LNCAP (cell line): ENCODE measurements at regions not wholly inside any gene's neighbourhood (a gene's known extent, or its start where the extent isn't known, plus 50 kb on each side); places are given as distances from the start of the nearest gene placed in this dataset.

ENCODE experiments used
- TF ChIP-seq, protein P1 (sequence below): fragments of 450-650 bp; IDR thresholded peaks from 2 replicates; pipeline ENCODE4 v1.5.1; 2017; ENCODE audit warnings: mild to moderate bottlenecking

GRCh38 chr7:82624337-82624736, 180.8 kb upstream of the CACNA2D1 start:
- TF ChIP-seq, protein P1, sequence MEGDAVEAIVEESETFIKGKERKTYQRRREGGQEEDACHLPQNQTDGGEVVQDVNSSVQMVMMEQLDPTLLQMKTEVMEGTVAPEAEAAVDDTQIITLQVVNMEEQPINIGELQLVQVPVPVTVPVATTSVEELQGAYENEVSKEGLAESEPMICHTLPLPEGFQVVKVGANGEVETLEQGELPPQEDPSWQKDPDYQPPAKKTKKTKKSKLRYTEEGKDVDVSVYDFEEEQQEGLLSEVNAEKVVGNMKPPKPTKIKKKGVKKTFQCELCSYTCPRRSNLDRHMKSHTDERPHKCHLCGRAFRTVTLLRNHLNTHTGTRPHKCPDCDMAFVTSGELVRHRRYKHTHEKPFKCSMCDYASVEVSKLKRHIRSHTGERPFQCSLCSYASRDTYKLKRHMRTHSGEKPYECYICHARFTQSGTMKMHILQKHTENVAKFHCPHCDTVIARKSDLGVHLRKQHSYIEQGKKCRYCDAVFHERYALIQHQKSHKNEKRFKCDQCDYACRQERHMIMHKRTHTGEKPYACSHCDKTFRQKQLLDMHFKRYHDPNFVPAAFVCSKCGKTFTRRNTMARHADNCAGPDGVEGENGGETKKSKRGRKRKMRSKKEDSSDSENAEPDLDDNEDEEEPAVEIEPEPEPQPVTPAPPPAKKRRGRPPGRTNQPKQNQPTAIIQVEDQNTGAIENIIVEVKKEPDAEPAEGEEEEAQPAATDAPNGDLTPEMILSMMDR, result no peak

- TF ChIP-seq, protein P1, result no peak
These were observed 180.2 kb upstream of the CACNA2D1 start for GRCh38 chr7:82623812-82624211.

- TF ChIP-seq, protein P1, result no peak
These were observed 173.6 kb upstream of the CACNA2D1 start for GRCh38 chr7:82617156-82617555.

DNA sequence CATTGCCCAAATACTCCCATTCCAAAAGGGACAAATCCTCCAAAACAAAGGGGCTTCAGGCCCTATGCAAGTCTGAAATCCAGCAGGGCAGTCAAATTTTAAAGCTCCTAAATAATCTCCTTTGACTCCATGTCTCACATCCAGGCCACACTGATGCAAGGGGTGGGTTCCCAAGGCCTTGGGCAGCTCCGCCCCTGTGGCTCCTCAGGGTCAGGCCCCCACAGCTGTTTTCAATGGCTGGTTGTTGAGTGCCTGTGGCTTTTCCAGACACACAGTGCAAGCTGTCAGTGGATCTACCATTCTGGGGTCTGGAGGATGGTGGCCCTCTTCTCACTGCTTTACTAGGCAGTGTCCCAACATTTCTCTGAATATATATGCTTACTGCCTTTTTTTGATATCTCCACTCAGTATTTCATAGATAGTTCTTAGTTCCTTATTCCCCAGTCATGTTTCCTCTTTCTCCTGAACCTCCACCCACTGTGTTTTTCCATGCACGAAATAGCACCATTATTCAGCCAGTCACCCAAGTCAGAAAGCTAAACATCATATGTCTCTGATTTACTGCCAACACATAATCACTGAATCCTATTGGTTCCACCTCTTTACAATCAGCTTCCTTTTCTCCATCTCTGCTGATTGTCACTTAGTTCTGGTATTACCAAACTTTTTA, 172.6 kb upstream of the CACNA2D1 start:
- TF ChIP-seq, protein P1, result no peak

DNA sequence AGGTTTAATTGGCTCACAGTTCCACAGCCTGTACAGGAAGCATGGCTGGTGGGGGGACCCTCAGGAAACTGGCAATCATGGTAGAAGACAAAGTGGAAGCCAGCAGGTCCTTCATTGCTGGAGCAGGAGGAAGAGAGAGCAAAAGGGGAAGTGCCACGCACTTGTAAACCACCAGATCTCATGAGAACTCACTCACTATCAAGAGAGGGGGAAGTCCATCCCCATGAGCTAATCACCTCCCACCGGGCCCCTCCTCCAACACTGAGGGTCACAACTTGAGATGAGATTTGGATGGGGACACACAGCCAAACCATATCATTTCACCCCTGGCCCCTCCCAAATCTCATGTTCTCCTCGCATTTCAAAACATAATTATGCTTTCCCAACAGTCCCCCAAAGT, 171.9 kb upstream of the CACNA2D1 start:
- TF ChIP-seq, protein P1, result no peak

DNA sequence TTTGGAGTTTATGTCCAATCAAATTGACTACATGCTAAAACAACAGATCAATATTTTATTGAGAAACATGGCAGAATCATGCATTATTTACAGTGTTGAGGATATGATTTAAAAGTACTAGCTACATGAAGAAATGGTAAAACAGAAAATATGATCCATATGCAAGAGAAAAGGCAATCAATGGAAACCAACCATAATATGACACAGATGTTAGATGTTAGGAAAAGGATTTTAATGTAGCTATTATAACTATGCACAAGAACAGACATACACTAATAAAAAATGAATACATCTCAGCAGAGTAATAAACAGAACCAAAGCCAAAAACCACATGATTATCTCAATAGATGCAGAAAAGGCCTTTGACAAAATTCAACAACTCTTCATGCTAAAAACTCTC, 166.2 kb upstream of the CACNA2D1 start:
- TF ChIP-seq, protein P1, result no peak

DNA sequence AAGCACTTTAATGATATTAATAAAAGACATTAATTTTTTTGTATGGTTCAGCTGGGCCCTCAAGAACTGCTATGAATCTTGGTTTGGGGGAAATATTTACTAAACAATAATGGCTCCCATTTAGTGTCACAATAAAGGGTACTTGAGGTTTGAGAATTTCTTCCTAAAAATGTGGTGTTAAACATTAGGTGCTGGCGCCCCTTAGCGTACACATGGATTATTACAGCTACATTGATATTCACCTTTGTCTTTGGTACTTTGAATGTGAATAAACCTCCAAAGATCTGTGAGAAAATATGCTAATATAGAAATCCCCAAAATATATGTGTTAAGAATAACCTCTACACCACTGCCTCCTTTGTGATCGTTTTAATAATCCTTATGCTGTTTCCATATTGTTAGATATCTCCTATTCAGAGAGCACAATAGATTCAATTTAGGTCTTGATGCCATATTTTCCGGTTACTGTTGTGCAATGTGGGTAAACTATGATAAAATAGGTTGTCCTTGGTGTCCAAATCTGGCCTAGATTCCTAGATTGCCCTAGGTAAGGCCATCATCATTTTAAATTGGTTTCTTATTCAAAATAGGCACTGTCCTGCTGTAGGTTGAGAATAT, 161.8 kb upstream of the CACNA2D1 start:
- TF ChIP-seq, protein P1, result peak; percentile 88
